Cardiac fibroblast (primary cell): ENCODE measurements at regions not wholly inside any gene's neighbourhood (a gene's known extent, or its start where the extent isn't known, plus 50 kb on each side); places are given as distances from the start of the nearest gene placed in this dataset.
"Not testable (repeated sequence)": the region's sequence is repeated elsewhere in the genome, so short reads cannot be mapped to it uniquely, and the experiment has no call there.

Source experiments
- DNase-seq, 2 donors: peaks; one replicate each; pipeline versions ENCODE4 v3.0.0 to v3.0.0-alpha.2; 2010; ENCODE audit warnings: low read depth in 2 of 2
- H3K4me3 ChIP-seq, 2 donors: replicated peaks in 1 of 2; 1 replicate in 1 of 2; 2 replicates in 1 of 2; pipeline ENCODE4 v1.5.1; 2011; ENCODE audit warnings: low read depth in 2 of 2, low read length in 2 of 2, mild to moderate bottlenecking in 2 of 2, moderate library complexity in 1 of 2
- CTCF ChIP-seq: IDR thresholded peaks from one replicate; pipeline ENCODE4 v1.5.1; 2011; ENCODE audit warnings: low read depth, mild to moderate bottlenecking, low read length, inconsistent platforms

GRCh38 chr2:154577390-154577789 lies 121.1 kb upstream of the KCNJ3 start:
- TF ChIP-seq CTCF, result no peak
- DNase-seq, result no peak
- no peak overlapping the region for H3K4me3 ChIP-seq

GRCh38 chr2:154580767-154581166 lies 117.7 kb upstream of the KCNJ3 start:
- no peak for DNase-seq
- no peak overlapping the region for H3K4me3 ChIP-seq
- TF ChIP-seq CTCF, result no peak

- not testable (repeated sequence) for H3K4me3 ChIP-seq, DNase-seq
These were observed 115.8 kb upstream of the KCNJ3 start for GRCh38 chr2:154582694-154583093.

GRCh38 chr2:154583274-154583673 lies 115.2 kb upstream of the KCNJ3 start:
- DNase-seq, H3K4me3 ChIP-seq: not testable (repeated sequence)

- DNase-seq, result no peak
- H3K4me3 ChIP-seq, result no peak overlapping the region
- no peak for TF ChIP-seq CTCF
These were observed 110.8 kb upstream of the KCNJ3 start for GRCh38 chr2:154587739-154588138.

GRCh38 chr2:154588838-154589237 lies 109.7 kb upstream of the KCNJ3 start:
- no peak for DNase-seq
- no peak for TF ChIP-seq CTCF
- no peak overlapping the region for H3K4me3 ChIP-seq

- no peak overlapping the region for H3K4me3 ChIP-seq
- no peak for DNase-seq
- TF ChIP-seq CTCF, result no peak
These were observed 109.0 kb upstream of the KCNJ3 start for GRCh38 chr2:154589514-154589913.

GRCh38 chr2:154591294-154591820 lies 107.1 kb upstream of the KCNJ3 start:
- no peak for DNase-seq
- no peak for TF ChIP-seq CTCF
- no peak overlapping the region for H3K4me3 ChIP-seq
